ENCODE measurements at regions not wholly inside any gene's neighbourhood (a gene's known extent, or its start where the extent isn't known, plus 50 kb on each side); places are given as distances from the start of the nearest gene placed in this dataset.

- Histone ChIP-seq H3K36me3 (ENCODE audit: control insufficient read depth in 2 of 2, insufficient read depth in 1 of 2, low read length in 2 of 2) (no peaks in the 10 kb centered on the region), H3K27ac (ENCODE audit: extremely low read depth, low read depth, low read length) (no peak overlapping the region), H3K9me3 (ENCODE audit: control insufficient read depth, insufficient read depth, low read depth, low read length) (no peaks in the 10 kb centered on the region), H3K4me1 (ENCODE audit: control insufficient read depth, insufficient read depth, low read length) (no peaks in the 10 kb centered on the region), H3K4me3 (ENCODE audit: low read depth, low read length) (no peak overlapping the region)
- ChIA-PET POLR2A (no interaction called here), CTCF (interaction anchor here (0.6 kb wide), 1 partner anchor 25 kb away, joined by 4 read pairs; no protein-coding TSS in a partner anchor)
- TF ChIP-seq CTCF (tag by site-specific recombination; IDR thresholded peaks at IDR 0.05) (no peak), ZNF664 (tag by site-specific recombination; IDR thresholded peaks at IDR 0.05) (no peak), ZNF169 (tag by site-specific recombination; IDR thresholded peaks at IDR 0.05) (no peak), KLF17 (tag by site-specific recombination; IDR thresholded peaks at IDR 0.05) (no peak), ZNF548 (tag by site-specific recombination; IDR thresholded peaks at IDR 0.05) (no peak), ZNF600 (tag by site-specific recombination; IDR thresholded peaks at IDR 0.05) (no peak), AEBP2 (tag by site-specific recombination; IDR thresholded peaks at IDR 0.05; ENCODE audit: borderline replicate concordance) (no peak), ZNF449 (tag by site-specific recombination; IDR thresholded peaks at IDR 0.05) (no peak)
These were observed 229.9 kb upstream of the ANO5 start for GRCh38 chr11:21963013-21963412.

- no peak overlapping the region for H3K4me3 ChIP-seq (ENCODE audit: low read depth, low read length)
- CTCF ChIA-PET = no interaction called here
- no peaks in the 10 kb centered on the region for H3K9me3 ChIP-seq (ENCODE audit: control insufficient read depth, insufficient read depth, low read depth, low read length)
- no peak overlapping the region for H3K27ac ChIP-seq (ENCODE audit: extremely low read depth, low read depth, low read length)
- TF ChIP-seq ZNF10 (tag by site-specific recombination; IDR thresholded peaks at IDR 0.05) (no peak), ZNF175 (tag by site-specific recombination; IDR thresholded peaks at IDR 0.05) (no peak), REST (tag by site-specific recombination; IDR thresholded peaks at IDR 0.05) (no peak), SETDB1 (IDR thresholded peaks at IDR 0.05; ENCODE audit: insufficient read length, low read length) (no peak)
- POLR2A ChIA-PET = no interaction called here
- no peaks in the 10 kb centered on the region for H3K36me3 ChIP-seq (ENCODE audit: control insufficient read depth in 2 of 2, insufficient read depth in 1 of 2, low read length in 2 of 2)
- no peaks in the 10 kb centered on the region for H3K4me1 ChIP-seq (ENCODE audit: control insufficient read depth, insufficient read depth, low read length)
These were observed 227.7 kb upstream of the ANO5 start for GRCh38 chr11:21965221-21965620.

GRCh38 chr11:21968702-21969101 lies 224.2 kb upstream of the ANO5 start:
- no peaks in the 10 kb centered on the region for H3K4me1 ChIP-seq (ENCODE audit: control insufficient read depth, insufficient read depth, low read length)
- H3K4me3 ChIP-seq (ENCODE audit: low read depth, low read length) = no peak overlapping the region
- no peaks in the 10 kb centered on the region for H3K9me3 ChIP-seq (ENCODE audit: control insufficient read depth, insufficient read depth, low read depth, low read length)
- ChIA-PET POLR2A (no interaction called here), CTCF (no interaction called here)
- H3K27ac ChIP-seq (ENCODE audit: extremely low read depth, low read depth, low read length) = no peak overlapping the region
- H3K36me3 ChIP-seq (ENCODE audit: control insufficient read depth in 2 of 2, insufficient read depth in 1 of 2, low read length in 2 of 2) = no peaks in the 10 kb centered on the region
- TF ChIP-seq KLF16 (tag by site-specific recombination; IDR thresholded peaks at IDR 0.05) (no peak), ZNF16 (tag by site-specific recombination; IDR thresholded peaks at IDR 0.05; ENCODE audit: low read depth) (no peak), GLIS2 (tag by site-specific recombination; IDR thresholded peaks at IDR 0.05) (no peak), ZNF223 (tag by site-specific recombination; IDR thresholded peaks at IDR 0.05) (no peak), ZNF132 (tag by site-specific recombination; IDR thresholded peaks at IDR 0.05; ENCODE audit: borderline replicate concordance) (no peak), ZNF146 (tag by site-specific recombination; IDR thresholded peaks at IDR 0.05) (no peak), ZNF23 (tag by site-specific recombination; IDR thresholded peaks at IDR 0.05; ENCODE audit: borderline replicate concordance) (no peak), ZNF670 (tag by site-specific recombination; IDR thresholded peaks at IDR 0.05; ENCODE audit: low read depth) (no peak), ZNF391 (tag by site-specific recombination; IDR thresholded peaks at IDR 0.05; ENCODE audit: borderline replicate concordance, low read depth) (no peak), ZNF530 (tag by site-specific recombination; IDR thresholded peaks at IDR 0.05; ENCODE audit: low read depth) (no peak), ZBTB8A (tag by site-specific recombination; IDR thresholded peaks at IDR 0.05) (no peak), SP3 (tag by site-specific recombination; IDR thresholded peaks at IDR 0.05) (no peak)

Measured in HEK293 (cell line).